Urinary bladder (tissue), 3 donors: ENCODE measurements at regions not wholly inside any gene's neighbourhood (a gene's known extent, or its start where the extent isn't known, plus 50 kb on each side); places are given as distances from the start of the nearest gene placed in this dataset.

ENCODE experiments used
- DNase-seq: peaks from one replicate; pipeline ENCODE4 v3.0.0-alpha.2; 2015; ENCODE audit errors: extremely low spot score
- H3K27ac ChIP-seq: one replicate; pipeline ENCODE4 v1.5.1; 2013; ENCODE audit warnings: low read depth, mild to moderate bottlenecking, moderate library complexity
- H3K36me3 ChIP-seq: one replicate; pipeline ENCODE4 v1.6.1; 2013; ENCODE audit warnings: mild to moderate bottlenecking, moderate library complexity; ENCODE audit not compliant: insufficient read depth
- H3K4me1 ChIP-seq: one replicate; pipeline ENCODE4 v1.6.1; 2013; ENCODE audit warnings: mild to moderate bottlenecking, moderate library complexity; ENCODE audit not compliant: insufficient read depth
- H3K4me3 ChIP-seq: one replicate; pipeline ENCODE4 v1.5.1; 2013; ENCODE audit warnings: low read depth, low read length
- WGBS: extraction: QIAGEN DNeasy Blood & Tissue Kit; methylation state at CpG from one replicate; pipeline ENCODE4 v1.1.7; 2013; 5-methylcytosine and 5-hydroxymethylcytosine counted together
- donor health status: healthy with polysubstance abuse.
- donor health status: healthy.

GRCh38 chr10:104546336-104546735 lies 94.8 kb upstream of the SORCS3 start:
- 78% methylated on average over 4 of the region's 4 CpGs for WGBS
- Histone ChIP-seq H3K27ac (no peak overlapping the region), H3K36me3 (no peaks in the 10 kb centered on the region), H3K4me1 (no peaks in the 10 kb centered on the region), H3K4me3 (no peak overlapping the region)
- no peak for DNase-seq

GRCh38 chr10:104546756-104547155 lies 94.3 kb upstream of the SORCS3 start:
- Histone ChIP-seq H3K27ac (no peak overlapping the region), H3K4me1 (no peaks in the 10 kb centered on the region), H3K36me3 (no peaks in the 10 kb centered on the region), H3K4me3 (no peak overlapping the region)
- no peak for DNase-seq
- 82% methylated on average over 3 of the region's 3 CpGs for WGBS

GRCh38 chr10:104548090-104548489 lies 93.0 kb upstream of the SORCS3 start:
- no peak overlapping the region for H3K27ac ChIP-seq
- 40% methylated on average over 2 of the region's 2 CpGs for WGBS
- no peaks in the 10 kb centered on the region for H3K4me1 ChIP-seq
- no peak for DNase-seq
- H3K36me3 ChIP-seq = no peaks in the 10 kb centered on the region
- H3K4me3 ChIP-seq = no peak overlapping the region

DNA sequence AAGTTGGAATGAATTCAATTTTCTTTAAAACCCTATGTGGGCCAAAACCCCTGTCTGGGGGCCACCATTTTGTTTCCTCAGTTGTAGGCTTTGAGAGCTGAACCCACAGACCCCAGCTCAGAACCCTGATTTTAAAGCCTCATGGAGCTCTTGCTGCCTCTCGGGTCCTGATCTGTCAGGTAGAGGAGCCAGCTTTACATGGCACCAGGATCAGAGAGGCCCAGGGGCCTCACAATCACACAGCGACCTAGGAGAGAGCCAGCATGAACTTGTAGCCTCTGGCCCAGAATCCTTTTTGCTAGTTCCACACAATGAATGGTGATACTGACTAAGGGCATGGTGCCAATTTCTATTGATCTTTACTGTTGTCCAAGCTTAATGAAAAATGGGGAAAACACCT lies 84.3 kb upstream of the SORCS3 start:
- no peak overlapping the region for H3K27ac ChIP-seq
- no peak for DNase-seq
- H3K4me1 ChIP-seq = no peaks in the 10 kb centered on the region
- 85% methylated on average over 2 of the region's 2 CpGs for WGBS
- no peak overlapping the region for H3K4me3 ChIP-seq
- no peaks in the 10 kb centered on the region for H3K36me3 ChIP-seq

- H3K4me3 ChIP-seq = no peak overlapping the region
- DNase-seq = no peak
- no peaks in the 10 kb centered on the region for H3K36me3 ChIP-seq
- 86% methylated on average over 6 of the region's 6 CpGs for WGBS
- no peaks in the 10 kb centered on the region for H3K4me1 ChIP-seq
- H3K27ac ChIP-seq = no peak overlapping the region
These were observed 83.1 kb upstream of the SORCS3 start for GRCh38 chr10:104557966-104558365.

DNA sequence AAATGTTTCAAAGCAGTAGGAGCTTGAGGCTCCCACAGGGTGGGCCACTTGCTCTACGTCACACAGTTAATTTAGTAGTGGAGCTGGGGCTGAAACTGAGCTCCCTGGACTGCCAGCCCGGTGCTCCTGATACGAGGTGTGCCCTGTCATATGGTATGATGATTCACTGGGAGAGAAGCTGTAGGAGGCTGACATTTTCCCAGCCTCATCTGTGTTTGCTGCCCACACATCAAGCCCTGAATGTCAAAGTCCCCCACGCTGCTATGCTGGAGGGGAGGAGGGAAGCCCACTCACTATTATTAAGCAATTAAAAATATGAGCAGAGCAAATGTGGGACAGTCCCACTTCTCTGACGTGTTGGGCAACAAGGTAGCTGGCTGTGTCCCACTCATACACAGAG lies 81.2 kb upstream of the SORCS3 start:
- Histone ChIP-seq H3K27ac (no peak overlapping the region), H3K36me3 (no peaks in the 10 kb centered on the region), H3K4me3 (no peak overlapping the region), H3K4me1 (no peaks in the 10 kb centered on the region)
- DNase-seq = no peak
- 55% methylated on average over 5 of the region's 5 CpGs for WGBS

DNA sequence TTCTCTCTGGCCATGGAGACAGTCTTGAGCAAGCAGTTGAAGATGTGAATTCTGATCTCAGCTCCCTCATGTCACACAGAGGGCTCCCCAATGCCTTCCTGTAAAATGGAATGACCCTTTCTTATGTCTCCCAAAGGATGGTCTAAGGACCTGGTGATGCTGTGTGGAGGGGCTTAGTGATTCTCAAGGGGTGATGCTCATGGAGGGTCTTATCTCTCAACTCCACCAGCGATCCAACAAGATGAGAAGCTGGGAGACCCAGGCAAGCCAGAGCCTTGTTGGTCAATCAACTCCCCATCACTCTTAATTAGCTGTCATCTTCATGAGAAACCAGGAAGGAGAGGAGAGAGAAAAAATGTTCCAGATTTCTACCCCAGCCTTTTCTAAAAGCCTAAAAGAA lies 78.0 kb upstream of the SORCS3 start:
- Histone ChIP-seq H3K4me3 (no peak overlapping the region), H3K27ac (no peak overlapping the region), H3K4me1 (no peaks in the 10 kb centered on the region), H3K36me3 (no peaks in the 10 kb centered on the region)
- DNase-seq = no peak
- 88% methylated on average over 1 of the region's 1 CpG for WGBS

GRCh38 chr10:104563548-104563947 lies 77.5 kb upstream of the SORCS3 start:
- no peak for DNase-seq
- H3K36me3 ChIP-seq = no peaks in the 10 kb centered on the region
- no peak overlapping the region for H3K4me3 ChIP-seq
- H3K27ac ChIP-seq = no peak overlapping the region
- no peaks in the 10 kb centered on the region for H3K4me1 ChIP-seq

- no peak for DNase-seq
- Histone ChIP-seq H3K27ac (no peak overlapping the region), H3K36me3 (no peaks in the 10 kb centered on the region), H3K4me3 (no peak overlapping the region), H3K4me1 (no peaks in the 10 kb centered on the region)
- 90% methylated on average over 1 of the region's 1 CpG for WGBS
These were observed 66.7 kb upstream of the SORCS3 start for GRCh38 chr10:104574427-104574826.

GRCh38 chr10:104574838-104575237 lies 66.3 kb upstream of the SORCS3 start:
- no peaks in the 10 kb centered on the region for H3K36me3 ChIP-seq
- no peak for DNase-seq
- no peak overlapping the region for H3K4me3 ChIP-seq
- H3K27ac ChIP-seq = no peak overlapping the region
- no peaks in the 10 kb centered on the region for H3K4me1 ChIP-seq

GRCh38 chr10:104576611-104577010 lies 64.5 kb upstream of the SORCS3 start:
- Histone ChIP-seq H3K27ac (no peak overlapping the region), H3K36me3 (no peaks in the 10 kb centered on the region), H3K4me1 (no peaks in the 10 kb centered on the region), H3K4me3 (no peak overlapping the region)
- DNase-seq = no peak
- WGBS = 88% methylated on average over 5 of the region's 5 CpGs

GRCh38 chr10:104577163-104577562 lies 63.9 kb upstream of the SORCS3 start:
- WGBS = 34% methylated on average over 5 of the region's 5 CpGs
- no peaks in the 10 kb centered on the region for H3K4me1 ChIP-seq
- no peak overlapping the region for H3K27ac ChIP-seq
- no peaks in the 10 kb centered on the region for H3K36me3 ChIP-seq
- no peak overlapping the region for H3K4me3 ChIP-seq
- no peak for DNase-seq

DNA sequence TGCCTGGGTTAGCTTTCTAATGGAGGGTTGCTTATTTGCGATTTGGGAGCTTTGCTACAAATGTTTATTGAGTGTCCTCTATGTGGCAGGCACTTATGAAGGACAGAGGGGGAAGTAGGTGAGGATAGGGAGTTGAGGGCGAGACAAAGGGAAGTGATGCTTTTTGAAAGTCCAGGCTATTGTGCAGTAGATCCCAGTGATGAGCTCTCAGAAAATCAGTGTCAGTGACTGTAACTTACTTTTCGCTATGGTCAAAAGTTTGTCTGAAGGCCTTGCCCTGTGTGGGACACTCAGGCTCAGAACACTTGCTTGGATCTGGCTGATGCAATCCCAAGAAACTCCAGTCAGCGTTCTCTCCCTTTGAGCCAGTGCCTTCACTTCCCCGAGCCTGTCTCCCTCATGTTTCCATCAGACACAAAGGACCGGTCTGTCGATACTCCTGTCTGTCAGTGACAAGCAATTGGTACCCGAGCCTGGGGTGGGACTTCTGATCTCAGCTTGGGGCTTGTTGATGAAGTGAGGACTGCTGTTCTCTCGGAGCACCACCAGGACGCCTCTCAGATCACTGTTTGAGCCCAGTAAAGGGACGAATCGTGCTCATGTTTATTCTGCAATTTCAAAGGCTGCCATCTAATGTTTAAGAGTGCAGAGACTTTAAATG lies 63.1 kb upstream of the SORCS3 start:
- WGBS = 70% methylated on average over 12 of the region's 12 CpGs
- no peak for DNase-seq
- no peak overlapping the region for H3K4me3 ChIP-seq
- no peaks in the 10 kb centered on the region for H3K4me1 ChIP-seq
- H3K36me3 ChIP-seq = no peaks in the 10 kb centered on the region
- H3K27ac ChIP-seq = no peak overlapping the region

DNA sequence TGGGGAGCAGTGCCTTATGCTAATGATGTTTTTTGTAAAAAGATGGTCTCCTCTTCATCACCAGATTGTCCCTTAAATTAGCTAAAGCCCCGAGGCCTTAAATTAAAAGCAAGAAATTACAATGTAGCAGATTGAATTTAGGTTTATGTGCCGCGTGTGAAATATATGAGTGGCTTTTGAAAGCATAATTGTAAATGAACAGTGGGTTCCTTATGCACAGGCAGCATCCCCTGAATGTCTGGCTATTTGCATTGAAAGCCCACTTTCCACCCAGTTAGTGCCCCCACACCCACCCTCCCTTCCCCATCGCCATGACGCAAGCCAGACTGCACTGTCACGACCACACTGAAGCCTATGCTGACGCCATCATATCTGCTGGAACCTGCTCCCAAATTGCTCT lies 62.4 kb upstream of the SORCS3 start:
- Histone ChIP-seq H3K4me3 (no peak overlapping the region), H3K27ac (no peak overlapping the region), H3K4me1 (no peaks in the 10 kb centered on the region), H3K36me3 (no peaks in the 10 kb centered on the region)
- DNase-seq = no peak
- WGBS = 78% methylated on average over 7 of the region's 7 CpGs

GRCh38 chr10:104579136-104579535 lies 62.0 kb upstream of the SORCS3 start:
- DNase-seq = no peak
- no peak overlapping the region for H3K4me3 ChIP-seq
- no peaks in the 10 kb centered on the region for H3K36me3 ChIP-seq
- 64% methylated on average over 6 of the region's 6 CpGs for WGBS
- no peaks in the 10 kb centered on the region for H3K4me1 ChIP-seq
- H3K27ac ChIP-seq = no peak overlapping the region
